HepG2 (cell line): ENCODE measurements at regions not wholly inside any gene's neighbourhood (a gene's known extent, or its start where the extent isn't known, plus 50 kb on each side); places are given as distances from the start of the nearest gene placed in this dataset.

Experiments
- ATAC-seq: fragments of 200-7000 bp; cut with Tn5 transposase; 3 replicates; pipeline ENCODE4 v1.9.1; 2020; ENCODE audit warnings: mild to moderate bottlenecking, moderate library complexity
- BruUV-seq: library from RNA; stranded (reverse); fragments of 400-500 nt; replicated peaks from 2 replicates; lab custom pipeline; 2021; lab: Mats Ljungman, UMichigan
- CTCF ChIA-PET: fragments of 300-600 bp; formaldehyde crosslinking; extraction: SDS; loops from one replicate; lab custom pipeline; 2021; ENCODE audit warnings: low total read pairs, inconsistent platforms, low intra/inter-chr PET ratio; lab: Yijun Ruan, JAX
- POLR2A ChIA-PET: fragments of 350-600 bp; sonication (Branson Sonifier 250); formaldehyde crosslinking; loops from one replicate; lab custom pipeline; 2020; ENCODE audit warnings: antibody characterized with exemption, inconsistent platforms; lab: Yijun Ruan, JAX
- DNase-seq: peaks from one replicate; pipeline ENCODE4 v3.0.0-alpha.2; 2015; ENCODE audit warnings: low spot score
- FAIRE-seq: peaks from 3 replicates; lab custom pipeline; 2011; peaks lifted over from hg19 to GRCh38; lab: Jason Lieb, UNC
- H2AFZ ChIP-seq: one replicate; pipeline ENCODE4 v1.6.1; 2011; ENCODE audit warnings: low read length, inconsistent platforms
- H3K27ac ChIP-seq: fragments of 300-600 bp; 3 replicates; pipeline ENCODE4 v1.8.0; 2011; ENCODE audit warnings: mixed run types, mild to moderate bottlenecking, mixed read lengths, low read length, inconsistent platforms; ENCODE audit not compliant: insufficient read depth; ENCODE audit errors: extremely low read length
- H3K27me3 ChIP-seq, 2 experiments: fragments of 200-600 bp in 1 of 2; 2 replicates in 1 of 2; 3 replicates in 1 of 2; pipeline versions ENCODE4 v1.6.0 to v1.8.0; 2011; ENCODE audit warnings: low read length in 2 of 2, mild to moderate bottlenecking in 2 of 2, moderate library complexity in 2 of 2, inconsistent platforms in 1 of 2; ENCODE audit not compliant: insufficient read depth in 2 of 2, control insufficient read depth in 1 of 2
- H3K36me3 ChIP-seq, 2 experiments: fragments of 200-600 bp in 1 of 2; replicated peaks in 1 of 2; 2 replicates in 1 of 2; 3 replicates in 1 of 2; pipeline versions ENCODE4 v1.5.1 to v1.8.0; 2011; ENCODE audit warnings: low read length in 2 of 2, inconsistent platforms in 1 of 2; ENCODE audit not compliant: insufficient read depth in 2 of 2, control insufficient read depth in 1 of 2
- H3K4me1 ChIP-seq: 2 replicates; pipeline ENCODE4 v1.5.1; 2012; ENCODE audit warnings: low read length, inconsistent platforms; ENCODE audit not compliant: insufficient read depth
- H3K4me2 ChIP-seq: 2 replicates; pipeline ENCODE4 v1.6.0; 2011; ENCODE audit warnings: low read depth, low read length, inconsistent platforms
- H3K4me3 ChIP-seq, 3 experiments: fragments of 200-600 bp in 1 of 3; sonication (generic), shearing (Covaris generic) in 1 of 3; replicated peaks in 1 of 3; 2 replicates each; pipeline ENCODE4 v1.5.1; 2011 to 2016; ENCODE audit warnings: low read length in 3 of 3, inconsistent platforms in 2 of 3, low read depth in 2 of 3, mild to moderate bottlenecking in 2 of 3, control low read depth in 1 of 3, mixed read lengths in 1 of 3; ENCODE audit not compliant: insufficient read depth in 1 of 3
- H3K79me2 ChIP-seq: one replicate; pipeline ENCODE4 v1.6.1; 2011; ENCODE audit warnings: low read length, inconsistent platforms; ENCODE audit not compliant: insufficient read depth
- H3K9ac ChIP-seq: 2 replicates; pipeline ENCODE4 v1.6.0; 2011; ENCODE audit warnings: mild to moderate bottlenecking, low read depth, low read length, inconsistent platforms; ENCODE audit not compliant: insufficient read depth
- H3K9me3 ChIP-seq: 2 replicates; pipeline ENCODE4 v1.5.1; 2012; ENCODE audit warnings: mild to moderate bottlenecking, low read length
- H4K20me1 ChIP-seq: 2 replicates; pipeline ENCODE4 v1.6.0; 2011; ENCODE audit warnings: inconsistent platforms, mild to moderate bottlenecking, low read length, moderate library complexity; ENCODE audit not compliant: insufficient read depth
- GLI4 ChIP-seq: sonication (generic); formaldehyde crosslinking; IDR thresholded peaks from 2 replicates; pipeline ENCODE4 v1.5.1; 2020; ENCODE audit warnings: missing genetic modification reagents, mild to moderate bottlenecking, moderate library complexity, borderline replicate concordance
- HNF4G ChIP-seq, 2 experiments: sonication (generic) in 1 of 2; formaldehyde crosslinking in 1 of 2; IDR thresholded peaks; 2 replicates each; pipeline versions ENCODE4 v1.4.0 to v1.6.1; 2011 to 2020; ENCODE audit warnings: borderline replicate concordance in 2 of 2, low read depth in 2 of 2, mild to moderate bottlenecking in 2 of 2, low read length in 1 of 2, missing genetic modification reagents in 1 of 2, moderate library complexity in 1 of 2
- JUN ChIP-seq: sonication (generic); formaldehyde crosslinking; IDR thresholded peaks from 2 replicates; pipeline ENCODE4 v1.4.0; 2020; ENCODE audit warnings: mild to moderate bottlenecking, missing genetic modification reagents
- KMT2B ChIP-seq: IDR thresholded peaks from 2 replicates; pipeline ENCODE4 v1.6.1; 2016; ENCODE audit warnings: missing genetic modification reagents, missing compliant biosample characterization
- MIER3 ChIP-seq: IDR thresholded peaks from 2 replicates; pipeline ENCODE4 v1.6.1; 2016; ENCODE audit warnings: missing compliant biosample characterization, borderline replicate concordance
- SETDB1 ChIP-seq: sonication (generic); formaldehyde crosslinking; IDR thresholded peaks from 2 replicates; pipeline ENCODE4 v1.5.1; 2020; ENCODE audit warnings: missing genetic modification reagents, mild to moderate bottlenecking, borderline replicate concordance
- SOX6 ChIP-seq, 2 experiments: fragments of 450-650 bp in 1 of 2; sonication (generic) in 1 of 2; formaldehyde crosslinking in 1 of 2; IDR thresholded peaks; 2 replicates each; pipeline versions ENCODE4 v1.4.0 to v1.6.1; 2017 to 2020; ENCODE audit warnings: antibody characterized with exemption in 1 of 2, mild to moderate bottlenecking in 1 of 2, missing genetic modification reagents in 1 of 2
- THYN1 ChIP-seq: sonication (generic); formaldehyde crosslinking; IDR thresholded peaks from 2 replicates; pipeline ENCODE4 v1.8.1; 2023; ENCODE audit warnings: low read depth, mild to moderate bottlenecking, moderate library complexity, missing genetic modification reagents, borderline replicate concordance
- ZNF256 ChIP-seq: sonication (generic); formaldehyde crosslinking; conservative IDR thresholded peaks from 2 replicates; pipeline ENCODE4 v1.4.0; 2020; ENCODE audit warnings: missing genetic modification reagents
- ZNF883 ChIP-seq: sonication (generic); formaldehyde crosslinking; IDR thresholded peaks from 2 replicates; pipeline ENCODE4 v1.5.1; 2020; ENCODE audit warnings: mild to moderate bottlenecking, missing genetic modification reagents; ENCODE audit errors: not compliant biosample characterization
- WGBS: methylation state at CpG from one replicate; pipeline ENCODE4 v1.1.6; 2017; ENCODE audit warnings: low lambda C conversion rate; 5-methylcytosine and 5-hydroxymethylcytosine counted together
- in situ Hi-C: cut with HindIII; loops from 2 replicates; pipeline ENCODE4 v1.10.0; 2017; ENCODE audit warnings: low pct_unique_long_range_greater_than_20kb; ENCODE audit not compliant: extremely low pct_ligation_motif_present
- intact Hi-C: fragments of 100-400 bp; cut with micrococcal nuclease; formaldehyde crosslinking; loops from one replicate; pipeline ENCODE4 v1.10.0; 2022; ENCODE audit not compliant: unreplicated experiment
- TF ChIP-seq, protein P1 (sequence below): sonication (generic); formaldehyde crosslinking; IDR thresholded peaks from 2 replicates; pipeline ENCODE4 v1.5.0; 2020; ENCODE audit warnings: missing genetic modification reagents
- TF ChIP-seq, protein P2 (sequence below): sonication (generic); formaldehyde crosslinking; IDR thresholded peaks from one replicate; pipeline ENCODE4 v1.5.1; 2020; ENCODE audit warnings: mild to moderate bottlenecking, missing genetic modification reagents; ENCODE audit errors: not compliant biosample characterization

DNA sequence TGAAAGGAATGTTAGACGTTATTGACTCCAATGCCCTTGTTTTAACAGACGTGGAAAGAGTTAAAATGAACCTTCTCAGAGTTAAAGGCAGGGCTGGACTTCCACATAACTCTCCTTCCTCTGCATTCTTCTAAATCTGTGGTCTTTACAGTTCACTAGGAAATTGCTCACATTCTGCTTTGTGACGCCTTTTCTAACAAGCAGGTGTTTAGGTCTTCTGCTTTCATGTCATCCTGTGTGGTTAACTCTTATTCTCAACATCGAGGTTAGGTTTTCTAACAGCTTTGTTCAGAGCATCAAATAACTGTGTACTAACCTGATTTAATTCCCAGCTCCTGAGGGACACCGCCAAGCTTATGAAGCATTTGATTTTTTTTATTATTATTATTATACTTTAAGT, 81.3 kb upstream of the NT5E start:
- H3K27me3 ChIP-seq = no peaks in the 10 kb centered on the region
- BruUV-seq = no TSS peak
- 0 out of 2 replicates have a peak, but pooled peaks cover 11% of the 10 kb centered on the region for H3K4me1 ChIP-seq
- ATAC-seq (no peak), DNase-seq (no peak), FAIRE-seq (no peak)
- no peak overlapping the region for H3K4me2 ChIP-seq
- intact Hi-C loops = no loop called here
- in situ Hi-C loops = no loop called here
- no peaks in the 10 kb centered on the region for H3K9me3 ChIP-seq
- no peak overlapping the region for H3K4me3 ChIP-seq
- H3K27ac ChIP-seq = no peak overlapping the region
- H2AFZ ChIP-seq = no peak overlapping the region
- 3% methylated on average over 5 of the region's 5 CpGs for WGBS
- no peaks in the 10 kb centered on the region for H4K20me1 ChIP-seq
- no peak for TF ChIP-seq ZNF883 (CRISPR knock-in tag)
- TF ChIP-seq, protein P1, sequence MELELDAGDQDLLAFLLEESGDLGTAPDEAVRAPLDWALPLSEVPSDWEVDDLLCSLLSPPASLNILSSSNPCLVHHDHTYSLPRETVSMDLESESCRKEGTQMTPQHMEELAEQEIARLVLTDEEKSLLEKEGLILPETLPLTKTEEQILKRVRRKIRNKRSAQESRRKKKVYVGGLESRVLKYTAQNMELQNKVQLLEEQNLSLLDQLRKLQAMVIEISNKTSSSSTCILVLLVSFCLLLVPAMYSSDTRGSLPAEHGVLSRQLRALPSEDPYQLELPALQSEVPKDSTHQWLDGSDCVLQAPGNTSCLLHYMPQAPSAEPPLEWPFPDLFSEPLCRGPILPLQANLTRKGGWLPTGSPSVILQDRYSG = no peak
- TF ChIP-seq SETDB1 (CRISPR knock-in tag) = no peak
- TF ChIP-seq, protein P2, sequence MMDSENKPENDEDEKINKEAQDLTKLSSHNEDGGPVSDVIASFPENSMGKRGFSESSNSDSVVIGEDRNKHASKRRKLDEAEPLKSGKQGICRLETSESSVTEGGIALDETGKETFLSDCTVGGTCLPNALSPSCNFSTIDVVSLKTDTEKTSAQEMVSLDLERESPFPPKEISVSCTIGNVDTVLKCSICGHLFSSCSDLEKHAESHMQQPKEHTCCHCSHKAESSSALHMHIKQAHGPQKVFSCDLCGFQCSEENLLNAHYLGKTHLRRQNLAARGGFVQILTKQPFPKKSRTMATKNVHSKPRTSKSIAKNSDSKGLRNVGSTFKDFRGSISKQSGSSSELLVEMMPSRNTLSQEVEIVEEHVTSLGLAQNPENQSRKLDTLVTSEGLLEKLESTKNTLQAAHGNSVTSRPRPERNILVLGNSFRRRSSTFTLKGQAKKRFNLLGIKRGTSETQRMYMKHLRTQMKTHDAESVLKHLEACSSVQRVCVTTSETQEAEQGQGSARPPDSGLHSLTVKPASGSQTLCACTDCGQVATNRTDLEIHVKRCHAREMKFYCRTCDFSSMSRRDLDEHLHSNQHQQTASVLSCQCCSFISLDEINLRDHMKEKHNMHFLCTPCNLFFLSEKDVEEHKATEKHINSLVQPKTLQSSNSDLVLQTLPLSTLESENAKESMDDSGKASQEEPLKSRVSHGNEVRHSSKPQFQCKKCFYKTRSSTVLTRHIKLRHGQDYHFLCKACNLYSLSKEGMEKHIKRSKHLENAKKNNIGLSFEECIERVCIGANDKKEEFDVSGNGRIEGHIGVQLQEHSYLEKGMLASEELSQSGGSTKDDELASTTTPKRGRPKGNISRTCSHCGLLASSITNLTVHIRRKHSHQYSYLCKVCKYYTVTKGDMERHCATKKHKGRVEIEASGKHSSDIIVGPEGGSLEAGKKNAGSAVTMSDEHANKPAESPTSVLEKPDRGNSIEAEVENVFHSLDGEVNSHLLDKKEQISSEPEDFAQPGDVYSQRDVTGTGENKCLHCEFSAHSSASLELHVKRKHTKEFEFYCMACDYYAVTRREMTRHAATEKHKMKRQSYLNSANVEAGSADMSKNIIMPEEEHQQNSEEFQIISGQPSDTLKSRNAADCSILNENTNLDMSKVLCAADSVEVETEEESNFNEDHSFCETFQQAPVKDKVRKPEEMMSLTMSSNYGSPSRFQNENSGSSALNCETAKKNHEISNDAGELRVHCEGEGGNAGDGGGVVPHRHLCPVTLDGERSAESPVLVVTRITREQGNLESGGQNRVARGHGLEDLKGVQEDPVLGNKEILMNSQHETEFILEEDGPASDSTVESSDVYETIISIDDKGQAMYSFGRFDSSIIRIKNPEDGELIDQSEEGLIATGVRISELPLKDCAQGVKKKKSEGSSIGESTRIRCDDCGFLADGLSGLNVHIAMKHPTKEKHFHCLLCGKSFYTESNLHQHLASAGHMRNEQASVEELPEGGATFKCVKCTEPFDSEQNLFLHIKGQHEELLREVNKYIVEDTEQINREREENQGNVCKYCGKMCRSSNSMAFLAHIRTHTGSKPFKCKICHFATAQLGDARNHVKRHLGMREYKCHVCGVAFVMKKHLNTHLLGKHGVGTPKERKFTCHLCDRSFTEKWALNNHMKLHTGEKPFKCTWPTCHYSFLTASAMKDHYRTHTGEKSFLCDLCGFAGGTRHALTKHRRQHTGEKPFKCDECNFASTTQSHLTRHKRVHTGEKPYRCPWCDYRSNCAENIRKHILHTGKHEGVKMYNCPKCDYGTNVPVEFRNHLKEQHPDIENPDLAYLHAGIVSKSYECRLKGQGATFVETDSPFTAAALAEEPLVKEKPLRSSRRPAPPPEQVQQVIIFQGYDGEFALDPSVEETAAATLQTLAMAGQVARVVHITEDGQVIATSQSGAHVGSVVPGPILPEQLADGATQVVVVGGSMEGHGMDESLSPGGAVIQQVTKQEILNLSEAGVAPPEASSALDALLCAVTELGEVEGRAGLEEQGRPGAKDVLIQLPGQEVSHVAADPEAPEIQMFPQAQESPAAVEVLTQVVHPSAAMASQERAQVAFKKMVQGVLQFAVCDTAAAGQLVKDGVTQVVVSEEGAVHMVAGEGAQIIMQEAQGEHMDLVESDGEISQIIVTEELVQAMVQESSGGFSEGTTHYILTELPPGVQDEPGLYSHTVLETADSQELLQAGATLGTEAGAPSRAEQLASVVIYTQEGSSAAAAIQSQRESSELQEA (CRISPR knock-in tag) = no peak
- no peak for TF ChIP-seq HNF4G (IDR thresholded peaks at IDR 0.05; ENCODE audit: borderline replicate concordance, low read depth, low read length)
- TF ChIP-seq HNF4G (CRISPR knock-in tag; IDR thresholded peaks at IDR 0.05; ENCODE audit: borderline replicate concordance, low read depth) = no peak
- no peak for TF ChIP-seq SOX6 (IDR thresholded peaks at IDR 0.05)
- TF ChIP-seq SOX6 (CRISPR knock-in tag; IDR thresholded peaks at IDR 0.05) = no peak
- no peak for TF ChIP-seq KMT2B (CRISPR knock-in tag)
- TF ChIP-seq THYN1 = no peak
- no peak for TF ChIP-seq MIER3 (CRISPR knock-in tag)
- no peak for TF ChIP-seq GLI4 (CRISPR knock-in tag)
- no peak for TF ChIP-seq JUN (CRISPR knock-in tag)
- TF ChIP-seq ZNF256 = no peak
- ChIA-PET CTCF (no interaction called here), POLR2A (no interaction called here)
- H3K36me3 ChIP-seq = no peaks in the 10 kb centered on the region
- no peak overlapping the region for H3K9ac ChIP-seq
- H3K79me2 ChIP-seq = no peaks in the 10 kb centered on the region
